ENCODE measurements at regions not wholly inside any gene's neighbourhood (a gene's known extent, or its start where the extent isn't known, plus 50 kb on each side); places are given as distances from the start of the nearest gene placed in this dataset.
"Not testable (repeated sequence)": the region's sequence is repeated elsewhere in the genome, so short reads cannot be mapped to it uniquely, and the experiment has no call there.

- Histone ChIP-seq H3K4me3 (replicated peaks; ENCODE audit: insufficient read depth, low read length) (no peak overlapping the region), H3K27ac (replicated peaks) (no peak overlapping the region), H3K27me3 (ENCODE audit: insufficient read depth, poor library complexity, severe bottlenecking) (no peaks in the 10 kb centered on the region)
- TF ChIP-seq POLR2AphosphoS5 (IDR thresholded peaks at IDR 0.05; ENCODE audit: low read depth): no peak
- DNase-seq (ENCODE audit: low read depth in 1 of 2, low spot score in 1 of 2): no peak
Observed at GRCh38 chr14:30242744-30243143, 315.1 kb upstream of the PRKD1 start.

DNA sequence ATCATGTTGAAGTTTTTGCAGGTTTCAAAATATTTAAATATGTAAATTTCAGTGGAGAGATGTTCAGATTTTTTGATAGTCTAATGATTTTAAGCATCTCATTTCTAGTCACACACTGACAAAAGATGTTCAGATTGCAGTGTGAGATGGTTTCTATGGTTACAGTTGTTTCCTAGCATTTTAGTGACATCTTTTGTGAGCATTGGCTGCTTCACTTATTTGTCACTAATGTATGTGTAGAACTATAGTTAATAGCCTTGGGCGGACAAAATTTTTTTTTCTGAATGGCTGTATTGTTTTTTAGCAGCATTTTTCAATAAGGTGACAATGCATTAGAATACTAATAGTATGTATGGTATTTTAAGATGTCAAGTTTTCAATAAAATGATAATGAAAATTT lies 315.6 kb upstream of the PRKD1 start:
- Histone ChIP-seq H3K27ac (replicated peaks) (no peak overlapping the region), H3K27me3 (ENCODE audit: insufficient read depth, poor library complexity, severe bottlenecking) (no peaks in the 10 kb centered on the region), H3K4me3 (replicated peaks; ENCODE audit: insufficient read depth, low read length) (no peak overlapping the region)
- DNase-seq (ENCODE audit: low read depth in 1 of 2, low spot score in 1 of 2): no peak
- TF ChIP-seq POLR2AphosphoS5 (IDR thresholded peaks at IDR 0.05; ENCODE audit: low read depth) (no peak), SPI1 (IDR thresholded peaks at IDR 0.05; ENCODE audit: borderline replicate concordance, low read depth) (no peak)
- TF ChIP-seq, protein P1, sequence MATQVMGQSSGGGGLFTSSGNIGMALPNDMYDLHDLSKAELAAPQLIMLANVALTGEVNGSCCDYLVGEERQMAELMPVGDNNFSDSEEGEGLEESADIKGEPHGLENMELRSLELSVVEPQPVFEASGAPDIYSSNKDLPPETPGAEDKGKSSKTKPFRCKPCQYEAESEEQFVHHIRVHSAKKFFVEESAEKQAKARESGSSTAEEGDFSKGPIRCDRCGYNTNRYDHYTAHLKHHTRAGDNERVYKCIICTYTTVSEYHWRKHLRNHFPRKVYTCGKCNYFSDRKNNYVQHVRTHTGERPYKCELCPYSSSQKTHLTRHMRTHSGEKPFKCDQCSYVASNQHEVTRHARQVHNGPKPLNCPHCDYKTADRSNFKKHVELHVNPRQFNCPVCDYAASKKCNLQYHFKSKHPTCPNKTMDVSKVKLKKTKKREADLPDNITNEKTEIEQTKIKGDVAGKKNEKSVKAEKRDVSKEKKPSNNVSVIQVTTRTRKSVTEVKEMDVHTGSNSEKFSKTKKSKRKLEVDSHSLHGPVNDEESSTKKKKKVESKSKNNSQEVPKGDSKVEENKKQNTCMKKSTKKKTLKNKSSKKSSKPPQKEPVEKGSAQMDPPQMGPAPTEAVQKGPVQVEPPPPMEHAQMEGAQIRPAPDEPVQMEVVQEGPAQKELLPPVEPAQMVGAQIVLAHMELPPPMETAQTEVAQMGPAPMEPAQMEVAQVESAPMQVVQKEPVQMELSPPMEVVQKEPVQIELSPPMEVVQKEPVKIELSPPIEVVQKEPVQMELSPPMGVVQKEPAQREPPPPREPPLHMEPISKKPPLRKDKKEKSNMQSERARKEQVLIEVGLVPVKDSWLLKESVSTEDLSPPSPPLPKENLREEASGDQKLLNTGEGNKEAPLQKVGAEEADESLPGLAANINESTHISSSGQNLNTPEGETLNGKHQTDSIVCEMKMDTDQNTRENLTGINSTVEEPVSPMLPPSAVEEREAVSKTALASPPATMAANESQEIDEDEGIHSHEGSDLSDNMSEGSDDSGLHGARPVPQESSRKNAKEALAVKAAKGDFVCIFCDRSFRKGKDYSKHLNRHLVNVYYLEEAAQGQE (IDR thresholded peaks at IDR 0.05; ENCODE audit: insufficient replicate concordance, low read depth): no peak

DNA sequence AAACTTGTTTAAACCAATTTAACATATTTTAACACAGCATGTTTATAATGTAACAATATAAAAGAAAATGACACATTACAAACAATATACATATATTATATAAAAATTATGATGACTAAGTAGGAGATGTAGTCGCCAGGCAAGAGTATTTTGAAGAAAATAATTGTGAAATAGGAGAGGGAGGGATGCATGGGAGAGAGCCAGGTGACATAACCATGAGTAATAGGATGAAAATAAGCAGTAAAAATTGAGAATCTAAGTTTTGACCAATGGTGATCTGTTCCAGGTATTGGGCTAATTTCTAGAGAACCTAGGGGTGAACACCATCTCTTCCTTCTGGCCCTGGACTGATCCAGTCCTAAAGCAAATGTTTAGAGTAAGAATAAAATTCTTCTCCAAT lies 315.2 kb upstream of the G2E3 start:
- no peak for DNase-seq (ENCODE audit: low read depth in 1 of 2, low spot score in 1 of 2)

GRCh38 chr14:30244348-30244747 lies 314.6 kb upstream of the G2E3 start:
- H3K4me3 ChIP-seq (replicated peaks; ENCODE audit: insufficient read depth, low read length); H3K27ac ChIP-seq (replicated peaks); H3K27me3 ChIP-seq (ENCODE audit: insufficient read depth, poor library complexity, severe bottlenecking); DNase-seq (ENCODE audit: low read depth in 1 of 2, low spot score in 1 of 2): not testable (repeated sequence)

More for the DNA sequence above, 315.2 kb upstream of the G2E3 start:
- TF ChIP-seq SPI1 (IDR thresholded peaks at IDR 0.05; ENCODE audit: borderline replicate concordance, low read depth): no peak
- no peak for TF ChIP-seq GABPA (IDR thresholded peaks at IDR 0.05; ENCODE audit: low read depth)
- TF ChIP-seq, protein P1 (IDR thresholded peaks at IDR 0.05; ENCODE audit: insufficient replicate concordance, low read depth): no peak
- TF ChIP-seq, protein P2, sequence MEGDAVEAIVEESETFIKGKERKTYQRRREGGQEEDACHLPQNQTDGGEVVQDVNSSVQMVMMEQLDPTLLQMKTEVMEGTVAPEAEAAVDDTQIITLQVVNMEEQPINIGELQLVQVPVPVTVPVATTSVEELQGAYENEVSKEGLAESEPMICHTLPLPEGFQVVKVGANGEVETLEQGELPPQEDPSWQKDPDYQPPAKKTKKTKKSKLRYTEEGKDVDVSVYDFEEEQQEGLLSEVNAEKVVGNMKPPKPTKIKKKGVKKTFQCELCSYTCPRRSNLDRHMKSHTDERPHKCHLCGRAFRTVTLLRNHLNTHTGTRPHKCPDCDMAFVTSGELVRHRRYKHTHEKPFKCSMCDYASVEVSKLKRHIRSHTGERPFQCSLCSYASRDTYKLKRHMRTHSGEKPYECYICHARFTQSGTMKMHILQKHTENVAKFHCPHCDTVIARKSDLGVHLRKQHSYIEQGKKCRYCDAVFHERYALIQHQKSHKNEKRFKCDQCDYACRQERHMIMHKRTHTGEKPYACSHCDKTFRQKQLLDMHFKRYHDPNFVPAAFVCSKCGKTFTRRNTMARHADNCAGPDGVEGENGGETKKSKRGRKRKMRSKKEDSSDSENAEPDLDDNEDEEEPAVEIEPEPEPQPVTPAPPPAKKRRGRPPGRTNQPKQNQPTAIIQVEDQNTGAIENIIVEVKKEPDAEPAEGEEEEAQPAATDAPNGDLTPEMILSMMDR (IDR thresholded peaks at IDR 0.05; ENCODE audit: insufficient read depth, low read length): no peak
- no peak for TF ChIP-seq POLR2AphosphoS5 (IDR thresholded peaks at IDR 0.05; ENCODE audit: low read depth)
- H3K27ac ChIP-seq (replicated peaks): no peak overlapping the region
- H3K27me3 ChIP-seq (ENCODE audit: insufficient read depth, poor library complexity, severe bottlenecking): no peaks in the 10 kb centered on the region
- no peak overlapping the region for H3K4me3 ChIP-seq (replicated peaks; ENCODE audit: insufficient read depth, low read length)

DNA sequence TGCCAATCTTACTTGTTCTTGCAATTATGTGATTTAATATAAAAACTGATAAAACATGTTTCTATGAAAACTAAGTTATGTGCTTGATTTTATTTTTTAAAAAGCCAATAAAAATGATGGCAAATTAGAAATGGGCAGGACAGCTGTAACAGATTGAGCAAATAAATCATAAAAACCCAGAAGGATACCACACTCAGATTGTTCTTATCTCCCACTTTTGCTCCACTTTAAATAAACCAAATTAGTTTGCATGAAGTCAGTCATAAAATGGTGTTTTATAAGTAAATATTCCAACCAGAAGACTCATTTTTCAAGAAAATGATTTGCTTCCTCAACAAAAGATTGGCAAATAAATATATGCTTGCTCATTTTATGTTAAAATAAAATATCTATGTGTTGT lies 307.9 kb upstream of the G2E3 start:
- TF ChIP-seq, protein P1 (IDR thresholded peaks at IDR 0.05; ENCODE audit: insufficient replicate concordance, low read depth): no peak
- TF ChIP-seq SPI1 (IDR thresholded peaks at IDR 0.05; ENCODE audit: borderline replicate concordance, low read depth) (no peak), GABPA (IDR thresholded peaks at IDR 0.05; ENCODE audit: low read depth) (no peak), POLR2AphosphoS5 (IDR thresholded peaks at IDR 0.05; ENCODE audit: low read depth) (no peak)
- TF ChIP-seq, protein P2 (IDR thresholded peaks at IDR 0.05; ENCODE audit: insufficient read depth, low read length): no peak
- Histone ChIP-seq H3K27me3 (ENCODE audit: insufficient read depth, poor library complexity, severe bottlenecking) (no peaks in the 10 kb centered on the region), H3K27ac (replicated peaks) (no peak overlapping the region), H3K4me3 (replicated peaks; ENCODE audit: insufficient read depth, low read length) (no peak overlapping the region)
- DNase-seq (ENCODE audit: low read depth in 1 of 2, low spot score in 1 of 2): no peak

All from HL-60 (cell line).